ENCODE measurements at regions not wholly inside any gene's neighbourhood (a gene's known extent, or its start where the extent isn't known, plus 50 kb on each side); places are given as distances from the start of the nearest gene placed in this dataset.

DNA sequence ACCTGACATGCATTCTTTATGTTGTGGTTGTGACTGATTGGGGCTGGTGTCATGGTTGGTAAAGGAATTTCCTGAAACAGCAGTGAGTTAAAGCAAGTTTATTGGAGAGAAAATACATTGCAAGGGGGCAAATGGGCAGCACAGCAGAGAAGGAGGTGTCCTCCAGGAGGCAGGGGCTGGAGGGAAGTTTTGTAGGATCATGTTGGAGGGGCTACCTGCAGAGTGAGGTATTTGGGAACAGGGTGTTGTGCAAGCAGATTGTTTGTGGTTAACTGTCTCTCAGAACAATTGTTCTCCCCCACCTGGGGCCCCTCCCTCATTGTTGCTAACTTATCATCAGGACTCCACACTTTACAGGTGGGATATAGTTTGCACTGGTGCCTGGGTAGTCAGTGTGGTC is 196.0 kb downstream of the NSUN3 start:
- dilution Hi-C loops (cut with MboI; ENCODE audit: extremely low pct_ligation_motif_present, low sequenced_read_pairs): no loop called here
- Histone ChIP-seq H4K20me1 (ENCODE audit: control insufficient read depth, extremely low read depth, insufficient read depth, low read length) (no peaks in the 10 kb centered on the region), H3K36me3 (ENCODE audit: control insufficient read depth in 2 of 2, extremely low read depth in 1 of 2, insufficient read depth in 2 of 2, low read length in 2 of 2) (no peaks in the 10 kb centered on the region), H3K4me1 (ENCODE audit: control insufficient read depth, extremely low read depth, insufficient read depth, low read length) (no peaks in the 10 kb centered on the region), H3K9ac (ENCODE audit: control insufficient read depth, extremely low read depth, insufficient read depth, low read length) (no peak overlapping the region), H3K79me2 (ENCODE audit: control insufficient read depth, insufficient read depth, low read length) (no peaks in the 10 kb centered on the region), H3K4me3 (ENCODE audit: control insufficient read depth in 2 of 3, extremely low read depth in 1 of 3, insufficient read depth in 2 of 3, low read depth in 1 of 3, low read length in 3 of 3) (no peak overlapping the region), H3K9me3 (ENCODE audit: control insufficient read depth, low read depth, low read length) (no peaks in the 10 kb centered on the region), H3K4me2 (ENCODE audit: control insufficient read depth, extremely low read depth, insufficient read depth, low read depth, low read length) (no peak overlapping the region), H2AFZ (ENCODE audit: control insufficient read depth, low read length) (no peak overlapping the region), H3K27me3 (ENCODE audit: control insufficient read depth, extremely low read depth, insufficient read depth, low read length) (no peaks in the 10 kb centered on the region), H3K9me1 (ENCODE audit: control insufficient read depth, extremely low read depth, insufficient read depth, low read length) (no peaks in the 10 kb centered on the region), H3K27ac (ENCODE audit: control insufficient read depth, insufficient read depth, low read length) (no peak overlapping the region)
- FAIRE-seq: no peak
- DNase-seq (ENCODE audit: low read depth, low spot score): no peak
- TF ChIP-seq, protein P1, sequence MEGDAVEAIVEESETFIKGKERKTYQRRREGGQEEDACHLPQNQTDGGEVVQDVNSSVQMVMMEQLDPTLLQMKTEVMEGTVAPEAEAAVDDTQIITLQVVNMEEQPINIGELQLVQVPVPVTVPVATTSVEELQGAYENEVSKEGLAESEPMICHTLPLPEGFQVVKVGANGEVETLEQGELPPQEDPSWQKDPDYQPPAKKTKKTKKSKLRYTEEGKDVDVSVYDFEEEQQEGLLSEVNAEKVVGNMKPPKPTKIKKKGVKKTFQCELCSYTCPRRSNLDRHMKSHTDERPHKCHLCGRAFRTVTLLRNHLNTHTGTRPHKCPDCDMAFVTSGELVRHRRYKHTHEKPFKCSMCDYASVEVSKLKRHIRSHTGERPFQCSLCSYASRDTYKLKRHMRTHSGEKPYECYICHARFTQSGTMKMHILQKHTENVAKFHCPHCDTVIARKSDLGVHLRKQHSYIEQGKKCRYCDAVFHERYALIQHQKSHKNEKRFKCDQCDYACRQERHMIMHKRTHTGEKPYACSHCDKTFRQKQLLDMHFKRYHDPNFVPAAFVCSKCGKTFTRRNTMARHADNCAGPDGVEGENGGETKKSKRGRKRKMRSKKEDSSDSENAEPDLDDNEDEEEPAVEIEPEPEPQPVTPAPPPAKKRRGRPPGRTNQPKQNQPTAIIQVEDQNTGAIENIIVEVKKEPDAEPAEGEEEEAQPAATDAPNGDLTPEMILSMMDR (optimal IDR thresholded peaks at IDR 0.05 in 1 of 3, IDR thresholded peaks at IDR 0.05 in 1 of 3, conservative IDR thresholded peaks at IDR 0.05 in 1 of 3; ENCODE audit: extremely low read depth in 1 of 3, insufficient read depth in 2 of 3, low read length in 3 of 3): no peak
- TF ChIP-seq EZH2 (IDR thresholded peaks at IDR 0.05; ENCODE audit: low read length): no peak

DNA sequence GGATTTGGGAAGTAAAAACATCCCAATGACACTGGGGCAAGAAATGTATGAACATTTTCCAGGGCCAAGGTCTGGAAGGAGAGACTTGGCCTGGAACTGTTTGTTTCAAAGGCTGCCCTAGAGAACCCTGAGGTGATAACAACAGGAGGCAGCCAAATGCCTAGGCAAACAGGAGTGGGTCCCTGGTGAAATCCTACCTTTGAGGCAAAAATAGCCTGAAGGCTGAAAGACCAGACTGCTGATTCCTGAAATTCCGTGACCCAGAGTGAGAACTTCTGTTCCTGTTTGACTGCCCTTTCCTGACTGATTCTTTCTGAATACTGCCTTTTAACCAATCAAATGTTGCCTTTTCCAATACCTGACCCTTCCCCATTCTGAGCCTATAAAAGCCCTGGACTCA is 196.4 kb downstream of the NSUN3 start:
- Histone ChIP-seq H3K4me2 (ENCODE audit: control insufficient read depth, extremely low read depth, insufficient read depth, low read depth, low read length) (no peak overlapping the region), H3K9me1 (ENCODE audit: control insufficient read depth, extremely low read depth, insufficient read depth, low read length) (no peaks in the 10 kb centered on the region), H3K27me3 (ENCODE audit: control insufficient read depth, extremely low read depth, insufficient read depth, low read length) (no peaks in the 10 kb centered on the region), H3K9me3 (ENCODE audit: control insufficient read depth, low read depth, low read length) (no peaks in the 10 kb centered on the region), H4K20me1 (ENCODE audit: control insufficient read depth, extremely low read depth, insufficient read depth, low read length) (no peaks in the 10 kb centered on the region), H2AFZ (ENCODE audit: control insufficient read depth, low read length) (no peak overlapping the region), H3K79me2 (ENCODE audit: control insufficient read depth, insufficient read depth, low read length) (no peaks in the 10 kb centered on the region), H3K4me3 (ENCODE audit: control insufficient read depth in 2 of 3, extremely low read depth in 1 of 3, insufficient read depth in 2 of 3, low read depth in 1 of 3, low read length in 3 of 3) (no peak overlapping the region), H3K36me3 (ENCODE audit: control insufficient read depth in 2 of 2, extremely low read depth in 1 of 2, insufficient read depth in 2 of 2, low read length in 2 of 2) (no peaks in the 10 kb centered on the region), H3K9ac (ENCODE audit: control insufficient read depth, extremely low read depth, insufficient read depth, low read length) (no peak overlapping the region), H3K4me1 (ENCODE audit: control insufficient read depth, extremely low read depth, insufficient read depth, low read length) (no peaks in the 10 kb centered on the region), H3K27ac (ENCODE audit: control insufficient read depth, insufficient read depth, low read length) (no peak overlapping the region)
- DNase-seq (ENCODE audit: low read depth, low spot score) (no peak), FAIRE-seq (no peak)
- dilution Hi-C loops (cut with MboI; ENCODE audit: extremely low pct_ligation_motif_present, low sequenced_read_pairs): no loop called here
- TF ChIP-seq, protein P1 (optimal IDR thresholded peaks at IDR 0.05 in 1 of 3, IDR thresholded peaks at IDR 0.05 in 1 of 3, conservative IDR thresholded peaks at IDR 0.05 in 1 of 3; ENCODE audit: extremely low read depth in 1 of 3, insufficient read depth in 2 of 3, low read length in 3 of 3): no peak
- no peak for TF ChIP-seq EZH2 (IDR thresholded peaks at IDR 0.05; ENCODE audit: low read length)

Measured in keratinocyte (primary cell).